Epidermal melanocyte (primary cell): ENCODE measurements at regions not wholly inside any gene's neighbourhood (a gene's known extent, or its start where the extent isn't known, plus 50 kb on each side); places are given as distances from the start of the nearest gene placed in this dataset.
"Not testable (repeated sequence)": the region's sequence is repeated elsewhere in the genome, so short reads cannot be mapped to it uniquely, and the experiment has no call there.

Experiments used
- DNase-seq: peaks from one replicate; pipeline ENCODE4 v3.0.0; 2011; ENCODE audit warnings: low spot score; ENCODE audit not compliant: insufficient read length

GRCh38 chrX:15116900-15117299, 153.0 kb downstream of the ASB9 start:
- DNase-seq: no peak

GRCh38 chrX:15114743-15115566, 154.9 kb downstream of the ASB9 start:
- DNase-seq: no peak

GRCh38 chrX:15107367-15107988, 162.4 kb downstream of the ASB9 start:
- DNase-seq: no peak

GRCh38 chrX:15098505-15098904, 171.4 kb downstream of the ASB9 start:
- DNase-seq: no peak

GRCh38 chrX:15087747-15088146, 182.1 kb downstream of the ASB9 start:
- DNase-seq: no peak

- DNase-seq: no peak
Measured at GRCh38 chrX:15073313-15073712, 196.6 kb downstream of the ASB9 start.

- no peak for DNase-seq
Measured at GRCh38 chrX:15072880-15073279, 197.0 kb downstream of the ASB9 start.

- no peak for DNase-seq
Measured at GRCh38 chrX:15072259-15072658, 197.6 kb downstream of the ASB9 start.

- no peak for DNase-seq
Measured at GRCh38 chrX:15059474-15059873, 186.3 kb downstream of the MOSPD2 start.

- no peak for DNase-seq
Measured at GRCh38 chrX:15056044-15056443, 182.8 kb downstream of the MOSPD2 start.

GRCh38 chrX:15055146-15055930, 182.1 kb downstream of the MOSPD2 start:
- no peak for DNase-seq

GRCh38 chrX:15050395-15050794, 177.2 kb downstream of the MOSPD2 start:
- DNase-seq: no peak

- DNase-seq: no peak
Measured at GRCh38 chrX:15043538-15043937, 170.3 kb downstream of the MOSPD2 start.

GRCh38 chrX:15033917-15034316, 160.7 kb downstream of the MOSPD2 start:
- DNase-seq: no peak

GRCh38 chrX:15017491-15017890, 144.3 kb downstream of the MOSPD2 start:
- DNase-seq: no peak

- no peak for DNase-seq
Measured at GRCh38 chrX:15016051-15016450, 142.8 kb downstream of the MOSPD2 start.

GRCh38 chrX:15014281-15014680, 141.1 kb downstream of the MOSPD2 start:
- no peak for DNase-seq

- DNase-seq: no peak
Measured at GRCh38 chrX:15013461-15013860, 140.2 kb downstream of the MOSPD2 start.

GRCh38 chrX:14997271-14997670, 124.0 kb downstream of the MOSPD2 start:
- peak; percentile 18 for DNase-seq

- DNase-seq: not testable (repeated sequence)
Measured at GRCh38 chrX:14984425-14984824, 111.2 kb downstream of the MOSPD2 start.
